Type B pancreatic cell (in vitro differentiated cells): ENCODE measurements at regions not wholly inside any gene's neighbourhood (a gene's known extent, or its start where the extent isn't known, plus 50 kb on each side); places are given as distances from the start of the nearest gene placed in this dataset.

Experiments used
- DNase-seq: peaks from one replicate; pipeline ENCODE4 v3.0.0; 2021; ENCODE audit warnings: mixed read lengths; ENCODE audit not compliant: unreplicated experiment; ENCODE audit errors: extremely low spot score
- H3K27ac Mint-ChIP-seq: 2 replicates; pipeline ENCODE4 v1.8.0; 2021; ENCODE audit warnings: mild to moderate bottlenecking, mixed read lengths
- H3K27me3 Mint-ChIP-seq: 2 replicates; pipeline ENCODE4 v1.8.0; 2021; ENCODE audit warnings: mixed read lengths
- H3K36me3 Mint-ChIP-seq: 2 replicates; pipeline ENCODE4 v1.8.0; 2021; ENCODE audit warnings: mixed read lengths
- H3K4me1 Mint-ChIP-seq: one replicate; pipeline ENCODE4 v1.8.0; 2021; ENCODE audit warnings: mixed read lengths; ENCODE audit not compliant: unreplicated experiment
- H3K4me3 Mint-ChIP-seq: 2 replicates; pipeline ENCODE4 v1.8.0; 2021; ENCODE audit warnings: mild to moderate bottlenecking, mixed read lengths
- H3K9me3 Mint-ChIP-seq: 2 replicates; pipeline ENCODE4 v1.8.0; 2021; ENCODE audit warnings: mixed read lengths
- TF ChIP-seq, protein P1 (sequence below): fragments of 200-600 bp; sonication (generic); conservative IDR thresholded peaks from 2 replicates; pipeline ENCODE4 v1.5.0; 2021; ENCODE audit warnings: antibody characterized with exemption, mild to moderate bottlenecking

- Mint-ChIP-seq H3K27ac (peak overlapping the region; percentile 91), H3K36me3 (no peaks in the 10 kb centered on the region), H3K4me1 (peaks cover 7% of the 10 kb centered on the region), H3K9me3 (no peaks in the 10 kb centered on the region), H3K4me3 (peak overlapping the region; percentile 44), H3K27me3 (peaks cover 49% of the 10 kb centered on the region)
- no peak for DNase-seq
- TF ChIP-seq, protein P1, sequence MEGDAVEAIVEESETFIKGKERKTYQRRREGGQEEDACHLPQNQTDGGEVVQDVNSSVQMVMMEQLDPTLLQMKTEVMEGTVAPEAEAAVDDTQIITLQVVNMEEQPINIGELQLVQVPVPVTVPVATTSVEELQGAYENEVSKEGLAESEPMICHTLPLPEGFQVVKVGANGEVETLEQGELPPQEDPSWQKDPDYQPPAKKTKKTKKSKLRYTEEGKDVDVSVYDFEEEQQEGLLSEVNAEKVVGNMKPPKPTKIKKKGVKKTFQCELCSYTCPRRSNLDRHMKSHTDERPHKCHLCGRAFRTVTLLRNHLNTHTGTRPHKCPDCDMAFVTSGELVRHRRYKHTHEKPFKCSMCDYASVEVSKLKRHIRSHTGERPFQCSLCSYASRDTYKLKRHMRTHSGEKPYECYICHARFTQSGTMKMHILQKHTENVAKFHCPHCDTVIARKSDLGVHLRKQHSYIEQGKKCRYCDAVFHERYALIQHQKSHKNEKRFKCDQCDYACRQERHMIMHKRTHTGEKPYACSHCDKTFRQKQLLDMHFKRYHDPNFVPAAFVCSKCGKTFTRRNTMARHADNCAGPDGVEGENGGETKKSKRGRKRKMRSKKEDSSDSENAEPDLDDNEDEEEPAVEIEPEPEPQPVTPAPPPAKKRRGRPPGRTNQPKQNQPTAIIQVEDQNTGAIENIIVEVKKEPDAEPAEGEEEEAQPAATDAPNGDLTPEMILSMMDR: no peak
Observed at GRCh38 chr20:22489626-22490286, 94.6 kb downstream of the FOXA2 start.

GRCh38 chr20:22480336-22480735 is 104.0 kb downstream of the FOXA2 start:
- H3K9me3 Mint-ChIP-seq: peaks cover 14% of the 10 kb centered on the region
- no peak overlapping the region for H3K4me3 Mint-ChIP-seq
- TF ChIP-seq, protein P1: no peak
- peaks cover 26% of the 10 kb centered on the region for H3K27me3 Mint-ChIP-seq
- no peak overlapping the region for H3K27ac Mint-ChIP-seq
- H3K4me1 Mint-ChIP-seq: no peaks in the 10 kb centered on the region
- no peak for DNase-seq
- no peaks in the 10 kb centered on the region for H3K36me3 Mint-ChIP-seq

- TF ChIP-seq, protein P1: no peak
- H3K27me3 Mint-ChIP-seq: peaks cover 25% of the 10 kb centered on the region
- no peak overlapping the region for H3K4me3 Mint-ChIP-seq
- H3K9me3 Mint-ChIP-seq: peaks cover 18% of the 10 kb centered on the region
- DNase-seq: no peak
- no peaks in the 10 kb centered on the region for H3K4me1 Mint-ChIP-seq
- no peak overlapping the region for H3K27ac Mint-ChIP-seq
- H3K36me3 Mint-ChIP-seq: no peaks in the 10 kb centered on the region
Observed at GRCh38 chr20:22475662-22476061, 108.7 kb downstream of the FOXA2 start.

DNA sequence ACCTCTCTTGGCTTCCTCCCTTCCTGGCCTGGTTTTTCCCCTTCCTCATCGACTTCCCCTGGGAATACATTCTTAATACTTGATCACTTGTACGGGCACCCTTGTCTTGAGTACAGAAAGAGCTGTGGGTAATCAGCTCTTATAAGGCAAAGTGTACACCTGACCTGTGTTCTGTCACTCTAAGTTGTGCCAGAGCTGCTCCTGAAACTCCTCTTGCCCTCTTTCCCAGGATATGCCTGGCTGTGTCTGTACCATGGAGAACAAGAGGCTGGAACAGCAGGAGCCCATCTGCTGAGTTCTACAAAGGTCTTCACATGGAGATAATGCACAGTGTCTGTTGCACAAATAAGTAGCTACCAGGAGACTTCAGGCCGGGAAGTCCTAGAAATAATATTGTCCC is 110.1 kb downstream of the FOXA2 start:
- H3K36me3 Mint-ChIP-seq: no peaks in the 10 kb centered on the region
- no peak overlapping the region for H3K4me3 Mint-ChIP-seq
- no peak for DNase-seq
- TF ChIP-seq, protein P1: no peak
- no peak overlapping the region for H3K27ac Mint-ChIP-seq
- H3K9me3 Mint-ChIP-seq: peaks cover 17% of the 10 kb centered on the region
- peaks cover 25% of the 10 kb centered on the region for H3K27me3 Mint-ChIP-seq
- no peaks in the 10 kb centered on the region for H3K4me1 Mint-ChIP-seq

DNA sequence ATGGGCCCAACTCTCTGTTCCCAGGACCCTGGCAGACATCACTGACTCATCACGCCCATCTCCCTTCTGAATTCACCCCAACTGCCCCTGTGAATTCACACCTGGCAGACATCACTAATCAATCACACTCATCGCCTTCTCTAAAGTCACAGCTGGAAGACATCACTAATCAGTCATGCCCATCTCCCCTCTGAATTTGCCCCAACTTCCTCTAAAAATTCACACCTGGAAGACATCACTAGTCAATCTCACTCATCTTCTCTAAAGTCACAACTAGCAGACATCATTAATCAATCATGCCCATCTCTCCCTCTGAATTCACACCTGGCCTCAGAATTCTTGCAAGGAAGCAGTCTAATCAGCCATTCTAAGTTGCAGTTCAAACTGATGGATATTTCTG is 111.1 kb downstream of the FOXA2 start:
- Mint-ChIP-seq H3K4me3 (no peak overlapping the region), H3K27ac (no peak overlapping the region), H3K27me3 (peaks cover 21% of the 10 kb centered on the region), H3K4me1 (no peaks in the 10 kb centered on the region), H3K9me3 (peaks cover 11% of the 10 kb centered on the region), H3K36me3 (no peaks in the 10 kb centered on the region)
- DNase-seq: no peak
- TF ChIP-seq, protein P1: no peak
